ENCODE measurements at regions not wholly inside any gene's neighbourhood (a gene's known extent, or its start where the extent isn't known, plus 50 kb on each side); places are given as distances from the start of the nearest gene placed in this dataset.

GRCh38 chr3:34178415-34178814, 380.0 kb downstream of the PDCD6IP start:
- DNase-seq (ENCODE audit: low read depth), result peak; percentile 30
- no peak overlapping the region for H3K4me3 ChIP-seq (ENCODE audit: low read length)
- TF ChIP-seq CTCF (conservative IDR thresholded peaks at IDR 0.05; ENCODE audit: low read depth, low read length), result no peak

GRCh38 chr3:34179716-34180115, 381.3 kb downstream of the PDCD6IP start:
- no peak overlapping the region for H3K4me3 ChIP-seq (ENCODE audit: low read length)
- DNase-seq (ENCODE audit: low read depth), result no peak
- no peak for TF ChIP-seq CTCF (conservative IDR thresholded peaks at IDR 0.05; ENCODE audit: low read depth, low read length)

- no peak for DNase-seq (ENCODE audit: low read depth)
- TF ChIP-seq CTCF (conservative IDR thresholded peaks at IDR 0.05; ENCODE audit: low read depth, low read length), result no peak
These were observed 382.1 kb downstream of the PDCD6IP start for GRCh38 chr3:34180532-34180931.

GRCh38 chr3:34183114-34183513, 384.7 kb downstream of the PDCD6IP start:
- H3K4me3 ChIP-seq (ENCODE audit: low read length), result no peak overlapping the region
- TF ChIP-seq CTCF (conservative IDR thresholded peaks at IDR 0.05; ENCODE audit: low read depth, low read length), result no peak
- DNase-seq (ENCODE audit: low read depth), result no peak

More at GRCh38 chr3:34180532-34180931, 382.1 kb downstream of the PDCD6IP start:
- no peak overlapping the region for H3K4me3 ChIP-seq (ENCODE audit: low read length)

- TF ChIP-seq CTCF (conservative IDR thresholded peaks at IDR 0.05; ENCODE audit: low read depth, low read length), result no peak
- DNase-seq (ENCODE audit: low read depth), result no peak
These were observed 385.3 kb downstream of the PDCD6IP start for GRCh38 chr3:34183611-34184340.

GRCh38 chr3:34185301-34185700, 386.9 kb downstream of the PDCD6IP start:
- DNase-seq (ENCODE audit: low read depth), result no peak
- no peak overlapping the region for H3K4me3 ChIP-seq (ENCODE audit: low read length)
- TF ChIP-seq CTCF (conservative IDR thresholded peaks at IDR 0.05; ENCODE audit: low read depth, low read length), result no peak

More at GRCh38 chr3:34183611-34184340, 385.3 kb downstream of the PDCD6IP start:
- H3K4me3 ChIP-seq (ENCODE audit: low read length), result no peak overlapping the region

GRCh38 chr3:34189133-34189532, 390.7 kb downstream of the PDCD6IP start:
- no peak for DNase-seq (ENCODE audit: low read depth)
- TF ChIP-seq CTCF (conservative IDR thresholded peaks at IDR 0.05; ENCODE audit: low read depth, low read length), result no peak

More at GRCh38 chr3:34189133-34189532, 390.7 kb downstream of the PDCD6IP start:
- no peak overlapping the region for H3K4me3 ChIP-seq (ENCODE audit: low read length)

Measured in retinal pigment epithelial cell (primary cell).